HG03095 (cell line): ENCODE measurements at regions not wholly inside any gene's neighbourhood (a gene's known extent, or its start where the extent isn't known, plus 50 kb on each side); places are given as distances from the start of the nearest gene placed in this dataset.

Experiments
- ATAC-seq: cut with Tn5 transposase; IDR thresholded peaks from one replicate; pipeline ENCODE4 v1.9.1; 2021; ENCODE audit warnings: moderate library complexity; ENCODE audit not compliant: unreplicated experiment

- ATAC-seq = no peak
These were observed 989.2 kb upstream of the LCORL start for GRCh38 chr4:19010761-19011160.

- ATAC-seq = no peak
These were observed 988.3 kb upstream of the LCORL start for GRCh38 chr4:19009881-19010280.

- no peak for ATAC-seq
These were observed 983.7 kb upstream of the LCORL start for GRCh38 chr4:19005211-19005610.

GRCh38 chr4:19002170-19002569 lies 980.6 kb upstream of the LCORL start:
- ATAC-seq = no peak

GRCh38 chr4:18999595-18999994 lies 978.0 kb upstream of the LCORL start:
- ATAC-seq = no peak

GRCh38 chr4:18981234-18981615 lies 959.7 kb upstream of the LCORL start:
- no peak for ATAC-seq

GRCh38 chr4:18980516-18981233 lies 959.1 kb upstream of the LCORL start:
- ATAC-seq = peak; percentile 71

GRCh38 chr4:18976884-18977283 lies 955.3 kb upstream of the LCORL start:
- ATAC-seq = no peak

- no peak for ATAC-seq
These were observed 954.6 kb upstream of the LCORL start for GRCh38 chr4:18975916-18976808.

- no peak for ATAC-seq
These were observed 951.7 kb upstream of the LCORL start for GRCh38 chr4:18973296-18973695.

GRCh38 chr4:18961879-18962278 lies 940.3 kb upstream of the LCORL start:
- ATAC-seq = no peak

- no peak for ATAC-seq
These were observed 939.7 kb upstream of the LCORL start for GRCh38 chr4:18961266-18961665.

GRCh38 chr4:18957716-18958115 lies 936.2 kb upstream of the LCORL start:
- no peak for ATAC-seq

GRCh38 chr4:18954538-18954937 lies 933.0 kb upstream of the LCORL start:
- ATAC-seq = no peak

GRCh38 chr4:18953613-18954012 lies 932.1 kb upstream of the LCORL start:
- no peak for ATAC-seq

- ATAC-seq = no peak
These were observed 923.9 kb upstream of the LCORL start for GRCh38 chr4:18945464-18945863.

- no peak for ATAC-seq
These were observed 921.3 kb upstream of the LCORL start for GRCh38 chr4:18942874-18943273.

GRCh38 chr4:18938343-18939099 lies 917.0 kb upstream of the LCORL start:
- ATAC-seq = no peak

GRCh38 chr4:18937746-18938145 lies 916.2 kb upstream of the LCORL start:
- ATAC-seq = no peak

GRCh38 chr4:18937080-18937479 lies 915.5 kb upstream of the LCORL start:
- ATAC-seq = no peak

GRCh38 chr4:18935659-18936345 lies 914.2 kb upstream of the LCORL start:
- no peak for ATAC-seq
